ENCODE measurements at regions not wholly inside any gene's neighbourhood (a gene's known extent, or its start where the extent isn't known, plus 50 kb on each side); places are given as distances from the start of the nearest gene placed in this dataset.

DNA sequence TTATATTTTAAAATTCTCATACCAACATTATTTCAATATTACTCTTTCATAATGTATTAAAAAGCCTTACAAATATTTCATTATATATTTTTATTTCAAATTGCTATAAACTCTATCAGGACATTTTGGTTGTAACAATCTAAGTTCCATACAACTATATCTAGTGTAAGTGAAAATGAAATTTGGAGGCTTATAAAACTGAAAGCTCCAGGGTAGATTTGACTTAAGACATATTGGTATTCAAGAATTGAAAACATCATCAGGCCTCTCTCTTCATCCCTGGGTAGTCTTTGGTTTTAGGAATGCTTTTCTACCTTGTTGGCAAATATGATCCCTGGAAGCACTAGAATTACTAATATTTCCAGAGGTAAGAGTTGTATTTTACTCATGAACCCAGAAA is 342.6 kb downstream of the DTHD1 start:
- TF ChIP-seq, protein P1, sequence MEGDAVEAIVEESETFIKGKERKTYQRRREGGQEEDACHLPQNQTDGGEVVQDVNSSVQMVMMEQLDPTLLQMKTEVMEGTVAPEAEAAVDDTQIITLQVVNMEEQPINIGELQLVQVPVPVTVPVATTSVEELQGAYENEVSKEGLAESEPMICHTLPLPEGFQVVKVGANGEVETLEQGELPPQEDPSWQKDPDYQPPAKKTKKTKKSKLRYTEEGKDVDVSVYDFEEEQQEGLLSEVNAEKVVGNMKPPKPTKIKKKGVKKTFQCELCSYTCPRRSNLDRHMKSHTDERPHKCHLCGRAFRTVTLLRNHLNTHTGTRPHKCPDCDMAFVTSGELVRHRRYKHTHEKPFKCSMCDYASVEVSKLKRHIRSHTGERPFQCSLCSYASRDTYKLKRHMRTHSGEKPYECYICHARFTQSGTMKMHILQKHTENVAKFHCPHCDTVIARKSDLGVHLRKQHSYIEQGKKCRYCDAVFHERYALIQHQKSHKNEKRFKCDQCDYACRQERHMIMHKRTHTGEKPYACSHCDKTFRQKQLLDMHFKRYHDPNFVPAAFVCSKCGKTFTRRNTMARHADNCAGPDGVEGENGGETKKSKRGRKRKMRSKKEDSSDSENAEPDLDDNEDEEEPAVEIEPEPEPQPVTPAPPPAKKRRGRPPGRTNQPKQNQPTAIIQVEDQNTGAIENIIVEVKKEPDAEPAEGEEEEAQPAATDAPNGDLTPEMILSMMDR (IDR thresholded peaks at IDR 0.05; ENCODE audit: low read depth, low read length): no peak
- TF ChIP-seq POLR2A (IDR thresholded peaks at IDR 0.05; ENCODE audit: extremely low read depth, insufficient read length): no peak

Measured in NB4 (cell line).